Small intestine (tissue), 7 donors: ENCODE measurements at regions not wholly inside any gene's neighbourhood (a gene's known extent, or its start where the extent isn't known, plus 50 kb on each side); places are given as distances from the start of the nearest gene placed in this dataset.

Experiments
- DNase-seq, 2 donors: peaks; one replicate each; pipeline versions ENCODE4 v3.0.0 to v3.0.0-alpha.2; 2013
- FAIRE-seq: peaks from 2 replicates; lab custom pipeline; 2012; peaks lifted over from hg19 to GRCh38; lab: Jason Lieb, UNC
- H3K27ac ChIP-seq, 3 donors: one replicate each; pipeline ENCODE4 v1.5.1; 2013; ENCODE audit warnings: low read length in 2 of 3, mild to moderate bottlenecking in 2 of 3, control low read depth in 1 of 3, inconsistent platforms in 1 of 3, low read depth in 1 of 3, moderate library complexity in 1 of 3
- H3K27me3 ChIP-seq, 3 donors: one replicate each; pipeline ENCODE4 v1.6.1; 2013; ENCODE audit warnings: low read length in 3 of 3, inconsistent platforms in 1 of 3; ENCODE audit not compliant: control insufficient read depth in 3 of 3, insufficient read depth in 3 of 3
- H3K36me3 ChIP-seq, 3 donors: one replicate each; pipeline ENCODE4 v1.6.1; 2013; ENCODE audit warnings: low read length in 3 of 3, inconsistent platforms in 1 of 3, low read depth in 1 of 3, mild to moderate bottlenecking in 1 of 3, moderate library complexity in 1 of 3; ENCODE audit not compliant: control insufficient read depth in 3 of 3, insufficient read depth in 2 of 3
- H3K4me1 ChIP-seq, 3 donors: one replicate each; pipeline ENCODE4 v1.6.1; 2013; ENCODE audit warnings: low read length in 2 of 3, inconsistent platforms in 1 of 3, low read depth in 1 of 3, mild to moderate bottlenecking in 1 of 3, moderate library complexity in 1 of 3; ENCODE audit not compliant: control insufficient read depth in 3 of 3, insufficient read depth in 2 of 3
- H3K4me3 ChIP-seq, 3 donors: one replicate each; pipeline ENCODE4 v1.5.1; 2013; ENCODE audit warnings: low read length in 3 of 3, control low read depth in 1 of 3, inconsistent platforms in 1 of 3, low read depth in 1 of 3, mild to moderate bottlenecking in 1 of 3, moderate library complexity in 1 of 3
- H3K9me3 ChIP-seq, 2 donors: one replicate each; pipeline ENCODE4 v1.6.1; 2013; ENCODE audit warnings: low read depth in 1 of 2, low read length in 1 of 2; ENCODE audit not compliant: control insufficient read depth in 2 of 2, insufficient read depth in 1 of 2
- WGBS, 3 donors: extraction: QIAGEN DNeasy Blood & Tissue Kit; methylation state at CpG; one replicate each; pipeline ENCODE4 v1.1.7; 2013; 5-methylcytosine and 5-hydroxymethylcytosine counted together
- donor health status: healthy with polysubstance abuse.
- donor health status: control.
- donor health status: control.
- donor health status: Bipolar disorder and iron deficiency.
- donor health status: healthy.

GRCh38 chrX:20481632-20482031, 214.9 kb upstream of the RPS6KA3 start:
- DNase-seq (no peak), FAIRE-seq (no peak)
- no peaks in the 10 kb centered on the region for H3K36me3 ChIP-seq
- WGBS, 3 donors, result 63 to 79% (median 77%) methylated on average over 2 of the region's 2 CpGs
- H3K4me1 ChIP-seq, result peaks cover 0 to 33% (median 0%) of the 10 kb centered on the region in 3 donors
- no peak overlapping the region for H3K4me3 ChIP-seq
- no peak overlapping the region for H3K27ac ChIP-seq
- no peaks in the 10 kb centered on the region for H3K27me3 ChIP-seq
- no peaks in the 10 kb centered on the region for H3K9me3 ChIP-seq

GRCh38 chrX:20479896-20480295, 213.2 kb upstream of the RPS6KA3 start:
- H3K4me3 ChIP-seq, result no peak overlapping the region
- H3K27ac ChIP-seq, result peak overlapping the region in 1 of 3 donors; percentile 66
- peaks cover 0 to 33% (median 0%) of the 10 kb centered on the region in 3 donors for H3K4me1 ChIP-seq
- no peaks in the 10 kb centered on the region for H3K36me3 ChIP-seq
- no peak for FAIRE-seq
- no peaks in the 10 kb centered on the region for H3K9me3 ChIP-seq
- 19 to 40% (median 22%) methylated on average over 4 of the region's 4 CpGs for WGBS, 3 donors
- peak; percentile 9 to 49 for DNase-seq
- no peaks in the 10 kb centered on the region for H3K27me3 ChIP-seq

- Histone ChIP-seq H3K36me3 (no peaks in the 10 kb centered on the region), H3K4me1 (peaks cover 0 to 39% (median 0%) of the 10 kb centered on the region in 3 donors), H3K27me3 (no peaks in the 10 kb centered on the region), H3K27ac (peak overlapping the region in 1 of 3 donors; percentile 68), H3K9me3 (no peaks in the 10 kb centered on the region), H3K4me3 (no peak overlapping the region)
- 53 to 94% (median 56%) methylated on average over 2 of the region's 2 CpGs for WGBS, 3 donors
- FAIRE-seq, result no peak
- DNase-seq, result no peak
Measured at GRCh38 chrX:20479048-20479447, 212.3 kb upstream of the RPS6KA3 start.

DNA sequence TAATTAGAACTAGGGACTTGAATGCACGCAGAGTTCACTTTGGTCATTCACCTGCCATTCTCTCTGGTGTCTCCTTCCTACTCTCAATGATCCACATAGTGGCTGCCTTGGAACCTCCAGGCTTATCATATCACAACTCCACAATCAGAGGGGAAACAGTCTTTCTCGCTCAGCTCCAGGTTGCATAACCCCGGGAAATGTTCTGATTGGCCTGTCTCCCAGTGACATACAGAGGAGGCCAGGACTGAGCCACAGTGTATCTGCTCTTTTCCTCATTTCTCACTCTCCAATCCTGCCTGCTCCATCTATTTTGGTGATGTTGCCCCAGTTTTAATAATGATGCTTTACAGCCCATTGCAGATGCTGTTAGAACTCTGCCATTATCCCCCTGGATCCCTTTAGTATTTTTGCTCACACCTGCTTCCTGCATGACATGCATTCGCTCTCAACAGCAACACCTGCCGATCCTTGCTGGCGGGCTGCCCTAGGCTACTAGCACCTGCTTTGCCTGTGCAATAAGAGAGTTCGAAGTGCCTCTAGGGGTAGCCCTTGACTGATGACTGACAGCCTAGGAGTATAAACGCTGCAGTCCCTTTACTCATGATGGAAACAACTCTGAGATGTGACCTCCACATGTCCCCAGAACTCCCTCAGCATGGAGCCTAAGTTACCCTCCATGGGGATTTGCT, 211.3 kb upstream of the RPS6KA3 start:
- FAIRE-seq, result no peak
- Histone ChIP-seq H3K9me3 (no peaks in the 10 kb centered on the region), H3K27ac (peak overlapping the region in 1 of 3 donors; percentile 68), H3K4me3 (no peak overlapping the region), H3K36me3 (no peaks in the 10 kb centered on the region), H3K27me3 (no peaks in the 10 kb centered on the region), H3K4me1 (peaks cover 0 to 39% (median 0%) of the 10 kb centered on the region in 3 donors)
- peak; percentile 19 to 81 for DNase-seq
- 14 to 67% (median 44%) methylated on average over 8 of the region's 8 CpGs for WGBS, 3 donors

- Histone ChIP-seq H3K4me3 (no peak overlapping the region), H3K27ac (peak overlapping the region in 1 of 3 donors; percentile 68), H3K9me3 (no peaks in the 10 kb centered on the region), H3K27me3 (no peaks in the 10 kb centered on the region), H3K36me3 (no peaks in the 10 kb centered on the region), H3K4me1 (peaks cover 0 to 39% (median 0%) of the 10 kb centered on the region in 3 donors)
- WGBS, 3 donors, result 27 to 45% (median 40%) methylated on average over 3 of the region's 3 CpGs
- no peak for FAIRE-seq
- DNase-seq, result peak in 1 of 2 donors; percentile 17
Measured at GRCh38 chrX:20477219-20477618, 210.5 kb upstream of the RPS6KA3 start.

GRCh38 chrX:20472620-20473258, 206.0 kb upstream of the RPS6KA3 start:
- no peaks in the 10 kb centered on the region for H3K36me3 ChIP-seq
- H3K27me3 ChIP-seq, result no peaks in the 10 kb centered on the region
- no peaks in the 10 kb centered on the region for H3K9me3 ChIP-seq
- FAIRE-seq, result no peak
- H3K27ac ChIP-seq, result no peak overlapping the region
- peaks cover 0 to 11% (median 0%) of the 10 kb centered on the region in 3 donors for H3K4me1 ChIP-seq
- no peak for DNase-seq
- H3K4me3 ChIP-seq, result no peak overlapping the region
- 76 to 89% (median 87%) methylated on average over 4 of the region's 4 CpGs for WGBS, 3 donors

DNA sequence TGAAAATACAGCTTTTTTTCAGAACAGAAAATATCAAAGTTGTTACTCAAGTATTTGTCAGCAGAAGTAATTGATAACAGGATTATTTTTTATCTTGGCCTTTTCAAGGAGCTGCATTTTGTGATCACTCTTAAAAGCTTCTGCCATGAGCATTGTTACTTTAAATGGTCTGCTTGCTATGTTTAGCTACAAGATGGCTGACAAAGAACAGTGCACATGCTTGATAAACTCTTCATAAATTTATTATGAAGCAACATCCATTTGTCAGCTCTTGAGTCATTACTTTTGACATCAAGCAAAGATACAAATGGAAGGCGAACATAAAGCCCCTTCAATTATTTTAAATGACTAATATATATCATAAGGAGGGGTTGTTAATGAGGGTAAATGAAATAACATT, 205.4 kb upstream of the RPS6KA3 start:
- 58 to 87% (median 78%) methylated on average over 1 of the region's 1 CpG for WGBS, 3 donors
- H3K27ac ChIP-seq, result no peak overlapping the region
- no peak overlapping the region for H3K4me3 ChIP-seq
- DNase-seq (no peak), FAIRE-seq (no peak)
- no peaks in the 10 kb centered on the region for H3K9me3 ChIP-seq
- H3K4me1 ChIP-seq, result peaks cover 0 to 6% (median 0%) of the 10 kb centered on the region in 3 donors
- H3K27me3 ChIP-seq, result no peaks in the 10 kb centered on the region
- H3K36me3 ChIP-seq, result no peaks in the 10 kb centered on the region

DNA sequence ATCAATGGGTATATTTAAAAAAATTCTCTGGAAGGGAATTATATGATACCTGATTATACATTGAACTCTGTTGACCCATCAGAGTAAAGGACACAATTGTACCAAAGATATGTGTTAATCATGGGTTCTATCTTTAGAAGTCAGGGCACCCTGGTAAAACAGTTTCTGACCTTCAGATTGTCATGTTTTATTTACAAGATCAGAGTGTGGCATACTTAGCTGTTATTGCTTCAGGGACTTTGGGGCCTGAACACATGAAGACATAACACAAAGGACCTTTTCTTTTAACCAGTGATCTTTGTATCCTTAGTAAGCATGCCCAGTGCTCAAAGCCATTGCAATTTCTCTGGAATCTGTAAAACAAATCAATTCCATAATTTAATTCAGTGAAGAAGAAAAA, 204.8 kb upstream of the RPS6KA3 start:
- H3K27ac ChIP-seq, result no peak overlapping the region
- H3K4me1 ChIP-seq, result peaks cover 0 to 6% (median 0%) of the 10 kb centered on the region in 3 donors
- DNase-seq, result peak in 1 of 2 donors; percentile 27
- no peaks in the 10 kb centered on the region for H3K36me3 ChIP-seq
- H3K27me3 ChIP-seq, result no peaks in the 10 kb centered on the region
- H3K9me3 ChIP-seq, result no peaks in the 10 kb centered on the region
- FAIRE-seq, result no peak
- H3K4me3 ChIP-seq, result no peak overlapping the region
